Muscle of leg (tissue), 3 donors: ENCODE measurements at regions not wholly inside any gene's neighbourhood (a gene's known extent, or its start where the extent isn't known, plus 50 kb on each side); places are given as distances from the start of the nearest gene placed in this dataset.

Source experiments
- DNase-seq: peaks from one replicate; pipeline ENCODE4 v3.0.0; 2013
- H3K27ac ChIP-seq: one replicate; pipeline ENCODE4 v1.5.1; 2013; ENCODE audit warnings: mild to moderate bottlenecking, low read length, control low read depth
- H3K27me3 ChIP-seq: one replicate; pipeline ENCODE4 v1.6.1; 2013; ENCODE audit warnings: low read length; ENCODE audit not compliant: control insufficient read depth, insufficient read depth
- H3K36me3 ChIP-seq: one replicate; pipeline ENCODE4 v1.6.1; 2013; ENCODE audit warnings: low read length; ENCODE audit not compliant: control insufficient read depth, insufficient read depth
- H3K4me1 ChIP-seq: one replicate; pipeline ENCODE4 v1.6.1; 2013; ENCODE audit warnings: low read length; ENCODE audit not compliant: control insufficient read depth, insufficient read depth
- H3K4me3 ChIP-seq: one replicate; pipeline ENCODE4 v1.5.1; 2013; ENCODE audit warnings: low read length, control low read depth
- H3K9me3 ChIP-seq: replicated peaks from 2 replicates; pipeline ENCODE4 v1.6.1; 2013; ENCODE audit warnings: low read depth, low read length; ENCODE audit not compliant: control insufficient read depth
- WGBS: methylation state at CpG from one replicate; pipeline ENCODE4 v1.1.5; 2013; ENCODE audit warnings: missing lambda C conversion rate; ENCODE audit not compliant: insufficient coverage; 5-methylcytosine and 5-hydroxymethylcytosine counted together

DNA sequence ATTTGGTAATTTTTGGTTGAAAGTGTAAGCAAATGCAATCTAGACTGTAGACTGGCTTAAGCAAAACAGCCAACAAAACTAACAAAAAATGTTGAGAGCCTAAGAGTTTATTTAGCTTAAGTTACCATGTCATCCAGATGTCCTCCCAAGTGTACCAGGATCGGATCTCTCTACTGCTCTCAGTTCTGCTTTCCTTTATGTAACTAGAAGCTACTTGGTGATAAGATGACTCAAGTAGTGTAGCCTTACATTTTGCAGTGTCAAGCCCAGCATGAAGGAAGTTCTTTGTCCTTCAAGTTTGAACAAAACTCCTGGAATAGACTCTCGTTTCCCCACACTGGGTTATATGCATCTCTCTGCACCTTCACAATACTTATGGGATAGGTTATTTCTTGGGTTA, 1500.0 kb downstream of the STIM2 start:
- Histone ChIP-seq H3K4me1 (no peaks in the 10 kb centered on the region), H3K9me3 (no peaks in the 10 kb centered on the region), H3K27me3 (no peaks in the 10 kb centered on the region), H3K4me3 (no peak overlapping the region), H3K27ac (no peak overlapping the region), H3K36me3 (no peaks in the 10 kb centered on the region)
- no CpG with 5 or more reads among the region's 2 CpGs for WGBS
- DNase-seq = peak; percentile 12

DNA sequence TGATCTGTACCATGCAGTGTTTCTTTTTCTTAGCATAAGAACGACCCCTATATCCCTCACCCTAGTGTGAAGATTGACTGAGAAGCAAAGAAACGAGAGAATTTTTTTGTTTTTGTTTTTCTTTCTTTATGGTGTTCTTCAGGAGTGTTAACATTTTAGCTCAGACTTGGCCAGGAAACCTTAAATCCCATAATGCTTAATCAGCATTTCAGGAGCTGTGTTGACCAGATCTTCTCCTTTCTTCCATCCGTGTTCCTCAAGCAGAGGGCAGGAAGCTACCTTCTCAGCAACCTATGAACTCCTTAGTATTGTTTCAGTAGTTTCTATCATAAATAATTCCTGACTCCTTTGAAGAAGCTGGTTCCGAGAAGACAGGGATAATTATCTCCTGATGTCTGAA, 1501.5 kb downstream of the STIM2 start:
- Histone ChIP-seq H3K4me3 (no peak overlapping the region), H3K27ac (no peak overlapping the region), H3K4me1 (no peaks in the 10 kb centered on the region), H3K27me3 (no peaks in the 10 kb centered on the region), H3K36me3 (no peaks in the 10 kb centered on the region), H3K9me3 (no peaks in the 10 kb centered on the region)
- WGBS = no CpG with 5 or more reads among the region's 4 CpGs
- DNase-seq = no peak

DNA sequence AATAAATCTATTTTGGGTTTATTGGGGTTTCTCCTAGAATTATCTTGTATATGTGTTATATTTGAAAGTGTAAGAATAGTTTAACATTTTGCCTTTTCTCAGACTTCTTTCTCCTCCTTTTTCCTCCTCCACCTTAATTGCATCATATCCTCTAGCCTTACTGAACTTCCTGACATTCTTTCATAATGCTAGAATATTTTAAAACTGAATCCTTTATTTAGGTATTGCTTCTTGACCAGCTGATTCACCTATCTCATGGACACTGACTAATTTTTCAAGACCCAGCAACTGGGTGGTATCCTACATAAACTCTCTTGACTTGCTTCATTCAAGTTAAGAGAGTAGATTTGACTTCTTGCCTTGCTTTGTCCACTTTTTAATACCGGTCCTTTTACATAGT, 1508.9 kb downstream of the STIM2 start:
- no peaks in the 10 kb centered on the region for H3K27me3 ChIP-seq
- no peaks in the 10 kb centered on the region for H3K4me1 ChIP-seq
- H3K4me3 ChIP-seq = no peak overlapping the region
- WGBS = no CpG with 5 or more reads among the region's 1 CpG
- no peaks in the 10 kb centered on the region for H3K36me3 ChIP-seq
- no peak overlapping the region for H3K27ac ChIP-seq
- H3K9me3 ChIP-seq = no peaks in the 10 kb centered on the region
- no peak for DNase-seq

DNA sequence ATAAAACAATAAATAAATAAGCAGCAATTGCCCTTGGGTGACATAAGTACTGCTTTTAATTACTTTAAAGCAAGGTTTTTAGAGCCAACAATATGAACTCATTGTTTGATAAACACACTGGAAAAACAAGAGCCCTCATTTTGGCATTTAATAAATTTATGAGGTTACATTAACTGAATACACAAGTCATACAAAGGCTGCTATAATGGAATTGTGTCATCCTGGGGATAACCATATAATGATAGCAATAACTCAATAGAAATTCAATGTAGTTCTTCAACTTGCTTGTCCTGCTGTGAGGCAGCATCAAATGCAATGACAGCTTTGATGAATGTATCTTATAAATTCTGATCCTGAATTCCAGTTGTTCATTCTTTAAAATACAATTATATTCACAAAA, 1512.5 kb downstream of the STIM2 start:
- no peak overlapping the region for H3K4me3 ChIP-seq
- H3K36me3 ChIP-seq = no peaks in the 10 kb centered on the region
- H3K27me3 ChIP-seq = no peaks in the 10 kb centered on the region
- DNase-seq = no peak
- H3K27ac ChIP-seq = no peak overlapping the region
- H3K4me1 ChIP-seq = no peaks in the 10 kb centered on the region
- H3K9me3 ChIP-seq = no peaks in the 10 kb centered on the region

DNA sequence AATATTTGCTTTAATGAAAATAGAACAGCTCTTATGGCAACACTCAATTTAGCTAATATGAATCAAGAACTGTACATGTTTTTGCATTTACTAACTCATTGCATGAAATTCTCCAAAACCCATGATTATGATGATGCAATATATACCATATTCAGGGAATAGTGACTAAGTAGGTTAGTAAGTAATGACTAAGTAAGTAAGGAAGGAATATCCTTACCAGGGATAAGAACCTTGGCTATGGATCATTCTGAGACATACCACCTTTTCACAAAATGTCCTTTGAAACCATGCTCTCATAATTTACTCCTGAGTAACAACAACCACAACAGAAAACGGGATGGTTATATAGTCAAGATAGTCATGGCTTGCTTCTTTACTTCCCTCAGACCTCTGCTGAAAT, 1513.0 kb downstream of the STIM2 start:
- WGBS = no CpG with 5 or more reads among the region's 1 CpG
- no peak for DNase-seq

DNA sequence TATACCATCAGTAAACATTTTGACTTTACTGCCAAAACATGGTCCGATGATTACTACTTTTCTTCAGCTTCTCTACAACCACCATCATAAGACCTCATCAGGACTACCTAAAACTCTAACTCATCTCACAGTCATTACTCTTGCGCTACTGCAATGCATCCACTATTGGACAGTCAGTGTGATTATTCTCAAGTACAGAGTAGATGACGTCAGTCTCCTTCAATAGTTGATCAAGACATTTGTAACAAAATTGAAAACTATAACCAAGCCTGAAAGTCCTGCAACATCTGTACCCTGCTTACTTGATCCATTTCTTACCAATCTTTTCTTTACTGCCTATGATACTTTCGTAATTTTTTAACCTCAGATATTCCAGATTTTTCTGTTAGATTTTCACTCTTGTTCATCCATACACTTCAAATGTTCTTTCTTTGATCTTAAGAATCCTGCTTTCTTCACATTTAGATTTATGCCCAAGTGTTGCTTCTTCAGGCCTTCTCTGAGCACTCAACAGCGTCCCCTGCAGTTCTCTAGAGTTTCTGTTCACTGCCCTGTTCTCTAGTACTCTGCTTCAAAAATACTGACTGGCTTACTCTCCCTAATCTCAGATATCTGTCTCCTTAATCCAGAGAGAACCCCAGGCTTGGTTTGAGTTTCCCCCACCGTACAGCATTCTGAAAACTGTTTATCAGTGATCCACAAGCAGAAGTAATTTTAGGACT, 1517.6 kb downstream of the STIM2 start:
- DNase-seq = no peak
- H3K9me3 ChIP-seq = no peaks in the 10 kb centered on the region

More for the DNA sequence above, 1513.0 kb downstream of the STIM2 start:
- no peaks in the 10 kb centered on the region for H3K4me1 ChIP-seq
- H3K9me3 ChIP-seq = no peaks in the 10 kb centered on the region
- no peak overlapping the region for H3K4me3 ChIP-seq
- no peaks in the 10 kb centered on the region for H3K36me3 ChIP-seq
- no peak overlapping the region for H3K27ac ChIP-seq
- H3K27me3 ChIP-seq = no peaks in the 10 kb centered on the region

DNA sequence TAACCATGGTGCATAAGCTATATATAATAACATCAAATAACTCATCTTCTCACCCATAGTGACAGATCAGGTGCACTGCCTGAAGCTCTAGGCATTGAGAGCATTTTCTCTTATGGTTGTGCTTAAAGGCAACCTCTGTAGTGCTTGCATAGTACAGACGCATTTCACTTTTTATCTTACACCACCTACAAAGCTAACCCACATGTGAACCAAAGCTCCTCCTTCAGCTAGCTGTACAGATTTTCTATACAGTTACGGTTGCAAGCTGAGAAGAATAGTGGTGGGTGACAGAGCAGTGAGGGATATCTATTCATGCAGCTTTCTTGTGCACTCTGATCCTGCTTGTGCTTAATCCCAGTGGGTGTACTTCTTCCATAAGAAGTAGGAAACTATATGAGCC, 1525.2 kb downstream of the STIM2 start:
- DNase-seq = no peak
- Histone ChIP-seq H3K4me3 (no peak overlapping the region), H3K27me3 (no peaks in the 10 kb centered on the region), H3K4me1 (no peaks in the 10 kb centered on the region), H3K9me3 (no peaks in the 10 kb centered on the region), H3K27ac (no peak overlapping the region), H3K36me3 (no peaks in the 10 kb centered on the region)
- WGBS = 80% methylated on average over 1 of the region's 2 CpGs

More for the DNA sequence above, 1517.6 kb downstream of the STIM2 start:
- Histone ChIP-seq H3K27me3 (no peaks in the 10 kb centered on the region), H3K4me1 (no peaks in the 10 kb centered on the region), H3K36me3 (no peaks in the 10 kb centered on the region), H3K27ac (no peak overlapping the region), H3K4me3 (no peak overlapping the region)
- WGBS = 62% methylated on average over 2 of the region's 6 CpGs

DNA sequence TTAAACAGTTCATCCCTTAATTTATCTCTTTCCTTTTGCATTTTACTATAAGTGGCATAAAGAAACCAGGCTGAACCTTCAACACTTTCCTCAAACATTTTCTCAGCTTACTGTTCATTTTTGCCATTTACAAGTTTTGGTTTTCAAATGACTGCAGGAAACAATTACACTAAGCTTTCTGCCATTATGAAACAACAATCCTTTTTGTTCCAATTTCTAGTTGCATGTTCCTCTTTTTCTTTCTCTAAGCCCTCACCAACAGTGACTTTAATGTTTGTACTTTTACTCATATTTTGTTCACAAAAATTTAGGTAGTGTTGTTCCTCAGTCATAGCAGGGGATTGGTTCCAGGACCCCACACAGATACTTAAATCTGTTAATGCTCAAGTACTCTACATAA, 1526.1 kb downstream of the STIM2 start:
- DNase-seq = no peak
- no peak overlapping the region for H3K4me3 ChIP-seq
- no peaks in the 10 kb centered on the region for H3K9me3 ChIP-seq
- H3K27me3 ChIP-seq = no peaks in the 10 kb centered on the region
- H3K4me1 ChIP-seq = no peaks in the 10 kb centered on the region
- no peaks in the 10 kb centered on the region for H3K36me3 ChIP-seq
- H3K27ac ChIP-seq = no peak overlapping the region

DNA sequence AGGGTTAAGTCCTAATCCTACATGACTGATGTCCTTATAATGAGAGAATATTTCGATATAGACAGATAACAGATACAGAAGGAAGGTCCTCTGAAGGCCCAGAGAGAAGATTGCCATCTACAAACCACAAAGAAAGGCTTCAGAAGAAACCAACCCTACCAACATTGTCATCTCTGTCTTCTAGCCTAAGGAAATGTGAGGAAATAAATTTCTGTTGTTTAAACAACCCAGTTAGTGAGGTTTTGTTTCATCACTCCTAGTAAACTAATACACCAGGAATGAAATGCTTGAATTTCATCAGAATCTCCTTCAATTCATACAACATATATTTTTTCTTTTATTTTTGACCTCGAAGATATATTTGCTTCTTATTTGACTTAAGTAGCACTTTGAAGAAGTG, 1527.8 kb downstream of the STIM2 start:
- Histone ChIP-seq H3K36me3 (no peaks in the 10 kb centered on the region), H3K27me3 (no peaks in the 10 kb centered on the region), H3K4me1 (no peaks in the 10 kb centered on the region), H3K4me3 (no peak overlapping the region), H3K9me3 (no peaks in the 10 kb centered on the region), H3K27ac (no peak overlapping the region)
- no CpG with 5 or more reads among the region's 2 CpGs for WGBS
- no peak for DNase-seq

DNA sequence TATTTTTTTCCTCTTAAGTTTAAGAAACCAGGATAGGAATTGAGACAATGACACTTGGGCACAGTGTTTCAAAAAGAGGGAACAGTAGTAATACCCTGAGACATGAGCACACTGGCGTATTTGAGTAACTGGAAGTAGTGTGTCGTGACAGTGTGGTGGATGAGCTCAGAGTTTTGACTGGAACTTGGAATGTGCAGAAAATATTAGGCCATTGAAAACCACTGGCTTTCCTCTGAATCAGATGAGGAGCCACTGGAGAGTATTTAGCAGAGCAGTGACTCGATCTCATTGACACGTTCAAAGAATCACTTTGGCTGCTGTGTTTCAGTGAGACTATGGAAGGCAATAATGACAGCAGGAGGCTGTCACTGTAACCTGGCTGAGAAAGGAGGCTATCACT, 1531.2 kb downstream of the STIM2 start:
- DNase-seq = no peak
- 46% methylated on average over 4 of the region's 4 CpGs for WGBS
- no peak overlapping the region for H3K27ac ChIP-seq
- no peaks in the 10 kb centered on the region for H3K4me1 ChIP-seq
- no peaks in the 10 kb centered on the region for H3K36me3 ChIP-seq
- H3K27me3 ChIP-seq = no peaks in the 10 kb centered on the region
- no peaks in the 10 kb centered on the region for H3K9me3 ChIP-seq
- H3K4me3 ChIP-seq = no peak overlapping the region

DNA sequence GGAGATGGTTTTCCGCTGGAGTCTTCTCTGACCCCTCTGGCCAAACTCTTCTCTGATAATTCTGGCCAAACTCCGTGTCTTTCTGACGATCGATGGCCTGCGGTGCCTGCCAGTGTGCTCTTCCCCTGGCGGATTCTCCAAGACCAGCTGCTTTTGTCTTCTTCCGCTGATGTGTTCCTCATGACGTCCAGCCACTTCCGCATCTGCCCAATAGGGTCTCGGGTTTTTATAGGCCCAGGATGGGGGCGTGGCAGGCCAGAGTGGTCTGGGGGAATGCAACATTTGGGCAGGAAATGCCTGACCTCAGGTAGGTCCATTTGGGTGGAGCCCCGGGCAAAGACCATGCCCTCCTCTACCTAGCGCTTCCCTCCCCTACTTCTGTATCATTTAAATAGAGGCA, 1542.1 kb downstream of the STIM2 start:
- no peak overlapping the region for H3K4me3 ChIP-seq
- H3K4me1 ChIP-seq = no peaks in the 10 kb centered on the region

More for the DNA sequence above, 1542.1 kb downstream of the STIM2 start:
- Histone ChIP-seq H3K27me3 (no peaks in the 10 kb centered on the region), H3K27ac (no peak overlapping the region), H3K9me3 (no peaks in the 10 kb centered on the region), H3K36me3 (no peaks in the 10 kb centered on the region)
- DNase-seq = no peak
- WGBS = 82% methylated on average over 8 of the region's 13 CpGs
